Ammon's horn (tissue), 1 donor: ENCODE measurements at regions not wholly inside any gene's neighbourhood (a gene's known extent, or its start where the extent isn't known, plus 50 kb on each side); places are given as distances from the start of the nearest gene placed in this dataset.
A peak's percentile ranks its signal among the peaks of the same experiment; 100 is the strongest.

Experiments used
- DNase-seq: peaks from one replicate; pipeline ENCODE4 v3.0.0-alpha.2; 2016; ENCODE audit warnings: low spot score

- no peak for DNase-seq
These were observed 361.2 kb downstream of the BCOR start for GRCh38 chrX:39736216-39737211.

- DNase-seq = no peak
These were observed 358.2 kb downstream of the BCOR start for GRCh38 chrX:39739585-39739984.

- no peak for DNase-seq
These were observed 357.7 kb downstream of the BCOR start for GRCh38 chrX:39740078-39740477.

DNA sequence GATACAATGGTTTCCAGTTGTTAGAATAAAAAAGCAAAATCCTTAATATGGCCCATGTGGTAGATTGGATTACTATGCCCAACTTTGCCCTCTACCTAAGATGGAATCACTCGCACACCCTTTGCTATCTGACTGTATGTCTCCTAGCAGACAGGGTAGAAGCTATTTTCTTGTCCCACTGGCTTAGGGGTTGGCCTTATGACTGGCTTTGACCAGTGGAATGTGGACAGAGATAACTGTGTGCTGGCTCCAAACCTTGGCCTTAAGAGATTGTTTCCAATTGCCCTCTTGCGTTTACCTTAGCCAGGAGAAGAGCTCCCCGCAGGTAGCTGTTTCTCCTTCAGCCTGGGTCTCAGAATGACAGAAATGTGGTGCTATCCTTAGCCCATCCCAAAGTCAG, 355.9 kb downstream of the BCOR start:
- DNase-seq = no peak

DNA sequence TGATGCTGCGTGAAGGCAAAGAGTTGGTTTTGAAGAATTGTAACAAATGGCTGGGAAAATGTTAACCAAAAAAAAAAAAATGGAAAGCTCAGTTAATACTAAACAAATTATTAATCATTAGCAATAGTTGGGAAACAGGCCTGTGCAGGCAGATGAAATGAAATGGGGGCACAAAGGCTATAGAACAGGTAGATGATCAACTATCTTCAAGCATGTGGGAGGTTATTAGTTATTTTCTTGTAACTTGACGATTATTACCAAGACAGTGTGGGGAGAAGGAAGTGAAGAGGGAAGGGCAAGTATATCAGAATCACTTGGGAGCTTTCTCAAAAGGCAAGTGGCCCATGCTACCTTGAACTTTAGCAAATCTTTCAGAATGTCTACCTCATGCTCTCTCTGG, 351.9 kb downstream of the BCOR start:
- DNase-seq = no peak

- no peak for DNase-seq
These were observed 348.6 kb downstream of the BCOR start for GRCh38 chrX:39749135-39749534.

DNA sequence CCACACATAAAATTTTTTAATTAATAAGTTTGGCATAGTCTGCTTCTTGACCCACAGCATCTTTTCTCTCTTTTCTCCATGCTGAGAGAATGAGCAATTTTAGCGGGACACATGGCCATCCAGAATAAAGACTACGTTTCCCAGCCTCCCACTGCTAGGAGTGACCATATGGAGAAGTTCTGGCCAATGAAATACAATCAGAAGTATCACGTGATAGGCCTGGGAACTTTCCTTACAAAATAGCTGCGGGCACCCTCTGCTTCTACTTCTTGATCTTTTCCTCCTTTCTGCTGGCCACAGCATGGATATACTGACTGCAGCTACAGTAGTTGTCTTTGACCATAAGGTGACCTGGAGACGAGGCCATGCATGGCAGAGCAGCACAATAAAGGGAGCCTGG, 348.0 kb downstream of the BCOR start:
- no peak for DNase-seq

GRCh38 chrX:39750256-39750790, 347.4 kb downstream of the BCOR start:
- no peak for DNase-seq

- DNase-seq = no peak
These were observed 346.9 kb downstream of the BCOR start for GRCh38 chrX:39750848-39751247.

DNA sequence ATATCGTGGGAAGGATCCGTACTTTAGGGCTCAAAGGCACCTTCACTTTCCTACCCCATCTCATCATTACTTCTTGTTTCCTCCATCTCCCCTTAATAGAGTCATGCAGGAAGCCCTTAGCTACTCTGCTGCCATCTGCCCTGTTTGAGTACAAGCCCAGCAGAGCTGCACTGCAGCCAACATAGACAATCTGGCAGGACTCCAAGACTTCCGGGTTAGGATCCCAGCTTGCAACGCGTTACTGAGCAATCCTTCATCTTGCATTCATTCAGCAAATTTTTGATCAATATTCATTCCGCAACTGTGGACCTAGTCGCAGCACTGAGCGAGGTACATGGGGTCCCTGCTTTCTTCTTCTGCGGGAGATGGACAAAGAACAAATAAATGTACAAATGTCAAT, 344.9 kb downstream of the BCOR start:
- peak; percentile 65 for DNase-seq

DNA sequence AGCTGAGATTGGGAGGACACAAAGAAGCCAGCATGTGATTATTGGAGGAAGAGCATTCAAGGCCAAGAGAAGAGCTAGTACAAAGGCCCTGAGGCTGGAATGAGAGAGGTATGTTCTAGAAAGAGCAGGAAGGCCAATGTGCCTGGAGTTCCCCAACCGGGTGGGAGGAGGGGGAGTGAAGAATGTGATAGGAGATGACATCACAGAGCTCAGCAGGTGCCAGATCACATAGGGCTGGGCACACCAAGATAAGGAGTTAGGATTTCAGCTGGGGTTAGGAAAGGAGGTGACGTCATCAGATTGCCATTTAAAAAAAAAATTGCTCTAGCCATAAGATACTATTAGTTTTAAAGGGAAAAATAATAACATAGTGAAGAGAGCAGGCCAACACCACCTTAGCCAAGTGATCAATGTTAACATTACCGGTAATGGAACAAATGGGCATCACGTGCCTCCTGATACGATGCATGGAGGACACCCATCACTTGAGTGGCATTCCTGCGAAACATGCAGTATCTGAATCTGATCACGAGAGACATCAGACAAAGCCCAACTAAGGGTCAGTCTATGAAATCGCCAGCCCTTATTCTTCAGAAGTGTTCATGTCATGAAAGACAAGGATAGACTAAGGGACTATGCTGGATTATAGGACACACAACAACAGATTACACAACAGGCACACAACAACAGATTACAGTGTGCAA, 344.3 kb downstream of the BCOR start:
- DNase-seq = no peak

DNA sequence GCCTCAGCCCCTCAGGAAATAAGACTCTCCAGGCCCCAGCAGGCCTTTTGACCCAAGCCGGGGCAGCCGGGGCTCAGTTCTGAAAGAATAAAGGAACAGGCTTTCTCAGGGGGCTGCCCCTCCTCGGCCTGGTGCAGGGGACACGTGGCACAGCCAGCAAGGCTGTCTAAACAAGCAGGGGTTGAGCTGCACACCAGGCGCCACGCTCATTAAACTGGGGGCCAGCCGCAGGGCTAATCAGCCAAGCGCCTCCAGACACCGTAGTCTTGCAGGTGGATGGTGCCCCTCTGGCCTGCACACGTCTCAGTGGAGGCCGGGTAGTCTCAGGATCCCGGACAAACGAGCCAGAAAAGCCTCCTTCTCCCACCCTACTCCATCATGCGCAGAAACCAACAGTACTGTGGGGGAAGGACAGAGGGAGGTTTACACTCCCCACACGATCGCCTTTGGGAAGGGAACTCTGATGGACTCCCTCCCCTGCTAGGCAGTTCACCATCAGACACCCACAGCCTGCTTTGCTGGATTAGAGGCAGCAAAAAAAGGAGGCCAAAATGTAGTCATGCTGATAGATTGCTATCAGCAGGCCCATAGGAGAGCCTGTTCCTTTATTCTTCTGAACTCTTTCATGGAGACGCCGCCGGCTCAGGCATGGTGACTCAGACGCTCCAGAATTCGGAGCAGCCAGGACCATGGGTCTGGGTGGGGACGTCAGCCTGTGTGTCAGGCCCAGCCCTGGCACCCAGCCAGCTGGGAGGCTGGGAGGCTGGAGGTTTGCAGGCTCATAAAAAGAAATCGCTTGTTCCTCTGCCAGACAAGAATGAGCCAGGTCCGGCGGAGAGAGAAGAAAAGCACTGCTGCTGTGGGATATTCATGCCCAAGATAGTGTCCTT, 342.4 kb downstream of the BCOR start:
- DNase-seq = peak; percentile 18

DNA sequence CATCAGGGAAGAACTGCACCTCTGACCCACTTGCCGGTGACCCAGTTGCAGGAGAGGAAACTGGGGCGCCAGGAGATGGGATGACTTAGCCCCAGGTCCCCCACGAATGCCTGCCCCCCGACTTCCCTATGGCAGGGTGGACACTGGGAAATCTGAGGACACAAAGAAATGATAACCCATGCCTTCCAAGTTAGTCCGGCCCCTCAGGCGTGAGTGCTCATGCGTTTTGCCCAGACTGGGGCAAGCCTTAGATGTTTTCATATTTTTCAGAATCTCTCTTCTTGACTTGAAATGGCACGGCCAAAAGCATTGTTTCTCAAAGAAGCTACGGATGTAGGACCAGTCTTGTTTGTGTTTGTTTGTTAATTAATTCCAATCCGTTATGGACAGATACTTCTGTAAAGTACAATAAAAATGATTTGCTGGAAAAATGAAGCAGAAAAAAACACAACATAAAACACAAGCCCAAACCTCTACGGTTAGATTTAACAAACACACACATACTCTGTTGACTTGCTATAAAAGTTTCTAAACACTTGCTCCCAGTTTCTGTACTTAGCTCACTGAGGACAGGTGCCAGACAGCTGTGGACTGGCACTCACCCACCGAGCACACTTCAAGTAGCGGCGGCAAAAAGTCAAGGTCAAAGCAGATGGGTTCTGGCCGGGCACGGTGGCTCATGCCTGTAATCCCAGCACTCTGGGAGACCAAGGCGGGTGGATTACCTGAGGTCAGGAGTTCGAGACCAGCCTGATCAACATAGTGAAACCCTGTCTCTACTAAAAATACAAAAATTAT, 341.5 kb downstream of the BCOR start:
- DNase-seq = no peak

DNA sequence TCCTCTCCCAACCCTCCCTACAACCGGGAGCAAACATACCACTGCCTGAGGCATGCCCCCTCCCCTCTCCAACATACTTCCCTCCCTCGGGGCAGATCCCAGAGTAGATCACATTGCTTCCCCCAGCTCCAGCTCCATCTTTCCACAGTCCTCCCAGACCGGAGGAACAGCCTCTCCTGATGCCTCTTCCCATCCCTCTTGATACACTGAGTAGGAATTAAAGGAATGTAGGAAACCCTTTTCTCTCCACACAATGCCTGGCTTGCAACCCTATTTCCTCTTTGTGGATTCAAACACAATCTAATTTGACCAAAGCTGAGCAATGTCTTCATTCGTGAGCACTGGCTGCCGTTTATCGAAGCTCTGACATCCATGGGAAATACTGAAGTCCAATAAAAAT, 339.8 kb downstream of the BCOR start:
- DNase-seq = no peak

GRCh38 chrX:39758791-39759525, 338.8 kb downstream of the BCOR start:
- DNase-seq = no peak

DNA sequence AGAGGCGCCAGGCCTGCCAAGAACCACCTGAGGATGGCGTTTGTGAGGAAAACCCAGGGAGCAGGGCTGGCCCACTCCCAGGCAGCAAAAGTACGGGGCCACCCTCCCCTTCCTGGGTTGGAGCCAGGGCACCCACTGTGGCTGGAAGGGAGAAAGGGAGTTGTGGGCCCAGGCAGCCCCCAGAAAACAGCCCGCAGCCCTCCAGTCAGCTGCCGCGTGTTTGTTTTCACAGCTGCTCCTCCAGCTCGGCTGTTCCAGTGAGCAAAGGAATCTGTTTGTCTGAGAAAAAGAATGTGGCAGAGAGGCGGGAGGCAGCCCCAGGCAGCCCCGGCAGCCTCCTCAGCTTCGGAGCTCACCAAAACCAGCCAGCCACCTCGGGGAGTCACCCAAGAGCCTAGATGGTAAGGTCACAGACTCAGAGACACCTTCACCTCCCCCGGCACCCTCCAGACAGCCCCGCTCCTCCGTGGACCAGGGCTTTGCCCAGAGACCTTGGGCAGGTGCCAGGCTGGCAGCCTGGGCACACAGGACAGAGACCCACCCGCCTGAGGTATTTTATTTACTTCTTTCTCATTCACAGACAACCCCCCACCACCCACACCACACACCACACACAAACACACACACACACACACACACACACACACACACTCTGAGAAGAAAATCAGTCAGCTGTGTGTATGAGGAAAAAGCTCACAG, 338.1 kb downstream of the BCOR start:
- DNase-seq = peak; percentile 29

- DNase-seq = no peak
These were observed 336.8 kb downstream of the BCOR start for GRCh38 chrX:39760930-39761329.

- DNase-seq = no peak
These were observed 335.4 kb downstream of the BCOR start for GRCh38 chrX:39762266-39762841.

- DNase-seq = no peak
These were observed 333.3 kb downstream of the BCOR start for GRCh38 chrX:39764441-39764914.
